ENCODE measurements at regions not wholly inside any gene's neighbourhood (a gene's known extent, or its start where the extent isn't known, plus 50 kb on each side); places are given as distances from the start of the nearest gene placed in this dataset.

- TF ChIP-seq CTCF (IDR thresholded peaks at IDR 0.05) (no peak), POLR2A (IDR thresholded peaks at IDR 0.05) (no peak)
Observed at GRCh38 chr2:156155319-156155718, 177.2 kb downstream of the NR4A2 start.

Measured in heart left ventricle (tissue), 13 donors.